UCSD-AML1 (cell line): ENCODE measurements at regions not wholly inside any gene's neighbourhood (a gene's known extent, or its start where the extent isn't known, plus 50 kb on each side); places are given as distances from the start of the nearest gene placed in this dataset.
"Not testable (repeated sequence)": the region's sequence is repeated elsewhere in the genome, so short reads cannot be mapped to it uniquely, and the experiment has no call there.

ENCODE experiments used
- DNase-seq: peaks from one replicate; lab custom pipeline; 2025; ENCODE audit not compliant: unreplicated experiment; lab: John Stamatoyannopoulos, UW

DNA sequence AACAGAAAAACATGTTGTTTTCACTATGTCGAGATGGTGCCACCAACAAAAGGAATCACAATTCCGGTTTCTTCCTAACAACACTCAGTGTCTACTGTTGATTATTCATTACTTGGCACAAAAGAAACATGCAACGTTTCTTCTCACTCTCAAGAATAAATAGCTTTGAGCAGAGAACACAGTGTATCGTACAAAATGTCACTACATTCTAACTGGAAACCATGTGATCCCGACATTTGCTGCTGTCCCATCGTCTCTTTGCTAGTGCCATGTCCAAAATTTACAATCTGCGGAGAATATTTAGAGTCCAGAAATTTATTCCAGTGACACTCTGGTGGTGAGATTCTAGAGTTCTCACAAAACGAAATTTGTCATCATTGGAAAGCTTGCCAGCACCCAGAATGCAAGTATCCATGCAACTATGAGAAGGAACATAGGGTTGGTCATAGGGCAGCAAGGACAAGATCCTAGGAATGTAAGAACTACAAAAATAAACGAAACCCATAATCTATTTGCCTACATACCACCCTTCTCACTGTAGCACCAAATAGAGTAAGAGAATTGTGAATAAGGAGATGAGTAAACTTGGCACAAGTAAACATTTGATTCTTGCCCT lies 505.1 kb downstream of the LTN1 start:
- no peak for DNase-seq

DNA sequence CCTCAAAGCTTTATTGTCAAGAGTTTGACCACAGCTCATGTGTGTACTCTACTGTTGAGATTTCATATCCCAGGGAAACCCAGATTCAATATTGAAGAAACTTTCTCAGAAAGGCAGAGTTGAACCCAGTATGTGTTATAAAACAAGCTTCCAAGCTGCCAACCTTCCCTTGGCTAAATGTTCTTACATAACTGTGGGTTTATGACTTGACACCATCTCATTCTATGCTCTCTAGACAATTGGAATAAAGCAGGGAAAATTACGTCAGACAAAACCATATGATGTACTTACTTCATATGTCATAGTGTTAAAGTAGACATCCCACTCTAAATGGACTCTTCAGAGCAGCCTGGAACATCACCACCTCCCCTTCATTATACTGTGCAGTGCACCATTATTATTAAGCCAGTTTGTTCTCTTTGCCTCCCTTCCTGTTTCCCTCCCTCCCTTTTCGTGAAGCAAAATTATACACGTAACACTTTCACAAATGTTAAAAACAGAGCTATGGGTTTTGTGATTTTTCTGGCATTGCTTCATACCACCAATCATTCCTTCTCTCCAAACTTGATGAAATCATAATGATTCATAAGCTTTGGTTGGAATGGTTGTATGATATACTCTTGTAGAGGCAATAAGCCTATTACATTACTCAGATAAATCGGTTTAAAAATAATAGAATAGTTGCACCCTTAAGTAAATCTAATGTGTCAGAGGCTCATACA lies 507.2 kb downstream of the LTN1 start:
- DNase-seq: no peak

DNA sequence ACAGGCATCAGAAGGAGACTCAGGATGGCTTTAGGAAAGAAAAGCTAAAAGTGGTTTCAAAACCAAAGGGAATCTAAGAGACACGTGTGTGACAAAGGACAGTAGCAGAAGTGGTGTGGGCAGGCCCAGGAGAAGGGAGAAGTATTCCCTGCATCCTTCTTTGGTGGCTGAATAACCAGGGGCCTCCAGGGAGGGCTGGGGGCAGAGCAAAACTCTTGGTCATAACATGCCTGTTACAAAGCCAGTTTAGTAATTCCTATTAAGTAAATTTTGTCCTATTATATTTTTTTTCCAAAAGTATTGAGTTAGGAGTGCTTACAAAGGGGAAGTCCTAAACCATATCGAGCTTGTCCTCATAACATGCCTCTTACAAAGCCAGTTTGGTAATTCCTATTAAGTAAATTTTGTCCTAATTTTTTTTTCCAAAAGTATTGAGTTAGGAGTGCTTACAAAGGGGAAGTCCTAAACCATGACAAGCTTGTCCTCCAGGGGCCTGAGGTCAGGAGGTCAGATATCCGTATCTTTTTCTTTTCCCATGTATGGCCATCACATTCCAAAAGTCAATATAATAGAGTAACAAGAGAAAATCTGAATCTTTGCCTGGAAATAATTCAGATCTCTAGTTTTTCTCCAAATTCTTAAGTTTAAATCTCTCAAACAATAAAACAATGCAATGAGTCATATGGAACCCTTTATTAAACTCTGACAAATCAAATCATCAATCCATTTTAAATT lies 509.2 kb downstream of the LTN1 start:
- no peak for DNase-seq

- no peak for DNase-seq
These were observed 510.0 kb downstream of the LTN1 start for GRCh38 chr21:28482657-28483056.

GRCh38 chr21:28480470-28480869 lies 512.2 kb downstream of the LTN1 start:
- DNase-seq: no peak

GRCh38 chr21:28473530-28474220 lies 519.0 kb downstream of the LTN1 start:
- no peak for DNase-seq

- not testable (repeated sequence) for DNase-seq
These were observed 520.1 kb downstream of the LTN1 start for GRCh38 chr21:28472543-28472942.

GRCh38 chr21:28464988-28465387 lies 527.7 kb downstream of the LTN1 start:
- no peak for DNase-seq

DNA sequence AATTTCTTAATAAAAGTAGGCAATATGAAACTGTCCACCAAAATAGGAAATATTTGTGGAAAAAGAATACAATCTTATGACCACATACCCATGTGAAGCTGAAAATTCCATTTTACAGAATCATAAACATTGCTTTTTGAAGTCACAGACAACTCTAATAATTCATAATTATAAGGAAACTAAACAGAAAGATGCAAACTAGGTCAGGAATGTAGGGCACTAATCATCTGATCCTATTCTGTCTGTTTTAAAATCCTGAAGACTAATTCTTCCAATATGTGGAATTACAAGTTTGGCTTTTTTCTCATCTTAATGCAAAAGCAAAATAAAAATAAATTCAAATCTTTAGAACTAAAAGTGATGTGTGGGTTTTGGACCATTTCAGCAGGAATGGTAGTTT lies 528.6 kb downstream of the LTN1 start:
- DNase-seq: no peak

GRCh38 chr21:28459193-28459592 lies 533.5 kb downstream of the LTN1 start:
- DNase-seq: no peak

DNA sequence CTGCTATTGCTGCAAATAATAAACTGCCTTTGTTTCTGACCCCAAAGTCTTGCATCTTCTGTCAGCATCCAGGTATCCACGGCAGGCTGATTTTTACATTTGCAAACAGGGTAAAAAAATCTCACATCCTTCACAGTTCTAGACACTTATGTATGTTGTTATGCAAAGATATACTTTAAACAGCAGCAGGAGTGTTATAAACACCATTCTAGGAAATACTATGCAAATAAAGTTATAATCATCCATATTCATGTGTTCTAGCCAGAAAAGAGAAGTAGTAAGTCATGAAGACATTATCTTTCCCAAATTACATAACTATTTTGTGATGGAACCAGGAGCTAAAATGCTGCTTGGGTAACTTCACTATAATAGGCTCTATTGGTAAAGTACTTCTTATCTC lies 534.2 kb downstream of the LTN1 start:
- no peak for DNase-seq

- no peak for DNase-seq
These were observed 537.5 kb downstream of the LTN1 start for GRCh38 chr21:28455253-28455600.

DNA sequence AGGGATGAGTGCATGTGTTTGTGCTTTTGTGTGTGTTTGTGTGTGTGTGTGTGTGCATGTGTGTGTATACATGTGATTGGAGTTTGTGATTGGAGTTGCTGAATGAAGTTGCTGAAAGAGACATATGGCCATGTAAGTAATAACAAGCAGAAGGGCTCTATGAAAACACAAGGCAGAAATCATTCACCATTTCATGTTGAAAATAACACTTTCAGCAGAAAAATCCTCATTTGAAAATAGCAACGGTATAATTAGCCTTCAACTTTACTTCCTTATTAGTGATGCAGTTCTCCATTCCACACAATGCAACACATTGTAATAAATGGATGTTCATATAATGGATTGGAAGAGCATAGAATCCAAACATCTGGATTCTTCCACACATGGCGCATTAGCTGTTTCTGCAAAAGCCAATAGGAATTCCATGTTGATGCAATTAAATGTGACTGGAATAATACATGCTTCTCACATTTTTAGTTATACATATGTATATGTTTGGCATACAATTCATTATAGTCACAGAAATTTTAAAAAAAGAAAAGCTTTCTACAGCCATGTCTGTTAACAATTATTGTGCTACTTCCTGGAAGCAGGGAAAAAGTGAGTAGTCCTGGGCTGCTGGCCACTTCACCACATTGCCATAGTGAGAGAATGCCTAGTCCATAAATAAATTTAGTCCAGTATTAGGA lies 538.0 kb downstream of the LTN1 start:
- no peak for DNase-seq

DNA sequence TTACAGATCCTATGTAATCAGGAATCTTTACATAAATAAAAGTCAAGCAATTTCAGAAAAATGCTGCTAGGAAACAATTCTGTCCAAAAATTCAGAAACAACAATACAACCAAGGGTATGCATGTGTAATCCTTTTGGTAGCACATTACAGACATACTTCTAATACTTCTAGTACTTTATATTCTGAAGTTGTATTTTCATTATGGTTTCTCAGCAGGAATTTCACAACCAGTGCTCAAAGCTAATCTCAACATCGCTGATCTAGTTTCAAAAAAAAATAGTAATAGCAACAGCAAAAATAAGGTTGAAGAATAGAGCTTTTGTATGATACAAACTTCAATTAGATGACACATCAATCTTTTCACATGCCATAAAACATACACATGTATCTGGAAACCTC lies 545.2 kb downstream of the LTN1 start:
- no peak for DNase-seq

- no peak for DNase-seq
These were observed 547.4 kb downstream of the LTN1 start for GRCh38 chr21:28445141-28445830.

DNA sequence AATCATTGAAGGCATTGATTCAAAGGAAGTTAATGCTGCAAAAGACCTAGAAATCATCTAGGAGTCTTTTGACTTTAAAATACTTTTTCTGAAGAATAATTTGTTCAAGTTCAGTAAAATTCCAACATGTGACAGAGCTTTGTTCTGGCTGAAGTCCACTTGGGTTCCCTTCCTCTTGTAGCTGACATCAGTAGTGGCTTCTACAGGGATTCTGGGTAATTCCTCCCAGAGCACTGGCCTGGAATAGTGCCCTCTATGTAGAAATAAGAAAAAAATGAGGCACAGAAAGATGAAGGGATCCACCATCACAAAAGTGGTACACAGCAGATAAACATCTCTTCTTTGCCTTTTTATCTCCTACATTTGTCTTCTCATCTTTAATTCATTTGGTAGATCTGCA lies 548.1 kb downstream of the LTN1 start:
- DNase-seq: no peak

GRCh38 chr21:28444111-28444510 lies 548.6 kb downstream of the LTN1 start:
- DNase-seq: no peak

- DNase-seq: no peak
These were observed 550.1 kb downstream of the LTN1 start for GRCh38 chr21:28442624-28443023.

GRCh38 chr21:28442085-28442484 lies 550.6 kb downstream of the LTN1 start:
- no peak for DNase-seq

- no peak for DNase-seq
These were observed 552.9 kb downstream of the LTN1 start for GRCh38 chr21:28439788-28440187.

DNA sequence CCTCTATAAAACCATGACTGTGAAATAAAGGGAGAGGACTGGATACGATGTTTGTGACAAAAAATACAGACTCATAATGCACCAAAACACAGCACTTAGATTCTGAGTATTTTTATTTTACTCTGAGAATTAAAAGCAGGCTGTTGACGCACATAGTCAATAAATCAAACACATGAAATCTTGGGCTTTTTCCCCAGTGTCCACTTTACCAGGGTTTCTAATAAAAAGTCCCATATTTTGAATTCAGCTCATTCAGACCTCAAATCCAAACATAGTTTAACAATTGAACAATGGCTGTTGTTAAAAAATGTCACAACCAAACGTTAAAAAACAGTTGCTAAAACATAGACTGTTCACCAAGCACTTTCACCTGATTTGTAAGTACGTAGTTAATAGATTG lies 553.4 kb downstream of the LTN1 start:
- DNase-seq: no peak
